Kidney (tissue), 13 donors: ENCODE measurements at regions not wholly inside any gene's neighbourhood (a gene's known extent, or its start where the extent isn't known, plus 50 kb on each side); places are given as distances from the start of the nearest gene placed in this dataset.

ENCODE experiments used
- DNase-seq, 5 donors: peaks; one replicate each; pipeline ENCODE4 v3.0.0-alpha.2; 2013 to 2020
- FAIRE-seq: peaks from 2 replicates; lab custom pipeline; 2012; peaks lifted over from hg19 to GRCh38; lab: Jason Lieb, UNC
- H3K27ac ChIP-seq, 2 donors: one replicate each; pipeline ENCODE4 v1.7.0; 2013; ENCODE audit warnings: low read depth in 2 of 2, low read length in 2 of 2, inconsistent platforms in 1 of 2
- H3K27me3 ChIP-seq: one replicate; pipeline ENCODE4 v1.7.1; 2013; ENCODE audit warnings: low read length, inconsistent platforms; ENCODE audit not compliant: control insufficient read depth, insufficient read depth
- H3K36me3 ChIP-seq, 3 donors: one replicate each; pipeline versions ENCODE4 v1.7.0 to v1.7.1; 2013; ENCODE audit warnings: low read length in 3 of 3, control low read depth in 1 of 3, inconsistent platforms in 1 of 3; ENCODE audit not compliant: insufficient read depth in 3 of 3, control insufficient read depth in 2 of 3
- H3K4me1 ChIP-seq, 3 donors: one replicate each; pipeline versions ENCODE4 v1.7.0 to v1.7.1; 2013; ENCODE audit warnings: low read length in 3 of 3, inconsistent platforms in 1 of 3, low read depth in 1 of 3; ENCODE audit not compliant: control insufficient read depth in 2 of 3, insufficient read depth in 2 of 3
- H3K4me3 ChIP-seq, 3 donors: one replicate each; pipeline versions ENCODE4 v1.7.0 to v1.8.1; 2013; ENCODE audit warnings: low read length in 3 of 3, control low read depth in 1 of 3, inconsistent platforms in 1 of 3
- H3K9ac ChIP-seq, 3 donors: one replicate each; pipeline versions ENCODE4 v1.7.0 to v1.7.1; 2013; ENCODE audit warnings: low read length in 3 of 3, control low read depth in 1 of 3, inconsistent platforms in 1 of 3
- H3K9me3 ChIP-seq, 3 donors: one replicate each; pipeline versions ENCODE4 v1.7.0 to v1.7.1; 2013; ENCODE audit warnings: low read length in 3 of 3, control low read depth in 1 of 3, inconsistent platforms in 1 of 3; ENCODE audit not compliant: control insufficient read depth in 2 of 3, insufficient read depth in 1 of 3
- CTCF ChIP-seq: IDR thresholded peaks from 3 replicates; pipeline ENCODE4 v1.5.1; 2012; ENCODE audit warnings: mild to moderate bottlenecking, moderate library complexity, borderline replicate concordance; ENCODE audit not compliant: insufficient read depth; ENCODE audit errors: extremely low read depth
- intact Hi-C: fragments of 100-400 bp; cut with DNase I; formaldehyde crosslinking; loops from one replicate; pipeline ENCODE4 v1.11.1; 2022
- donor health status: control.
- donor health status: control.
- donor health status: control.
- donor health status: control.
- donor health status: control.
- donor health status: DM: yes; HTN: yes; CAD: no.
- donor health status: Normal renal cell carcinoma (clear cell type).

GRCh38 chr5:116930616-116931015 lies 356.0 kb upstream of the SEMA6A start:
- no peaks in the 10 kb centered on the region for H3K9me3 ChIP-seq
- H3K9ac ChIP-seq = no peak overlapping the region
- no peaks in the 10 kb centered on the region for H3K4me1 ChIP-seq
- intact Hi-C loops = no loop called here
- no peak overlapping the region for H3K27ac ChIP-seq
- no peaks in the 10 kb centered on the region for H3K27me3 ChIP-seq
- DNase-seq = no peak
- no peak for FAIRE-seq
- H3K36me3 ChIP-seq = no peaks in the 10 kb centered on the region
- no peak overlapping the region for H3K4me3 ChIP-seq
- TF ChIP-seq CTCF = no peak

DNA sequence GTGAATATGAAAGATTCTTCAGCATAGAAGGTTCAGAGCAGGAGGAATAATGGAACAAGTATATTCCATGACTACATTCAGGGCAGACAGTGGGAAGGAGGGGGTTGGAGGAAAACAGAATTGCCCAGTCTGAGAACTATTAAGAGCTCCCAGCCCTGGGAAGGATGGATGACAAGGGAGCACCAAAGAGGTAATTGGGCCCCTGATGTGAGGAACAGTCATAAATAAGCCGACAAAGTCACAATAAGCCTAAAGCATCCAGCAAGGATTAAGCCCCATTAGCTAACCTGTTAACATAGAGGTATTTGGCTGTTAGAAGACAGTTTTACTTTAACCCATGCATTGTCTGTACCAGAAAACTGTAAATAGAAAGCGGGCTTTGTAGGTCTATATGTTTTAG lies 348.7 kb upstream of the SEMA6A start:
- no peak for DNase-seq
- Histone ChIP-seq H3K36me3 (no peaks in the 10 kb centered on the region), H3K27ac (no peak overlapping the region), H3K27me3 (no peaks in the 10 kb centered on the region), H3K4me3 (no peak overlapping the region), H3K9ac (no peak overlapping the region), H3K9me3 (no peaks in the 10 kb centered on the region), H3K4me1 (no peaks in the 10 kb centered on the region)
- intact Hi-C loops = no loop called here
- no peak for FAIRE-seq
- TF ChIP-seq CTCF = no peak

- no peak for FAIRE-seq
- no peaks in the 10 kb centered on the region for H3K9me3 ChIP-seq
- no peak overlapping the region for H3K27ac ChIP-seq
Measured at GRCh38 chr5:116922532-116922931, 347.9 kb upstream of the SEMA6A start.

More at GRCh38 chr5:116922532-116922931, 347.9 kb upstream of the SEMA6A start:
- no peak for TF ChIP-seq CTCF
- Histone ChIP-seq H3K9ac (no peak overlapping the region), H3K27me3 (no peaks in the 10 kb centered on the region), H3K36me3 (no peaks in the 10 kb centered on the region), H3K4me1 (no peaks in the 10 kb centered on the region), H3K4me3 (no peak overlapping the region)
- intact Hi-C loops = no loop called here
- DNase-seq = no peak
